H1 (cell line): ENCODE measurements at regions not wholly inside any gene's neighbourhood (a gene's known extent, or its start where the extent isn't known, plus 50 kb on each side); places are given as distances from the start of the nearest gene placed in this dataset.

Source experiments
- CTCF ChIA-PET: fragments of 300-600 bp; sonication (Branson Sonifier 250); formaldehyde crosslinking; loops from one replicate; lab custom pipeline; 2021; ENCODE audit not compliant: partially characterized antibody; lab: Charles Lee
- POLR2A ChIA-PET: fragments of 300-600 bp; sonication (Branson Sonifier 250); formaldehyde crosslinking; loops from one replicate; lab custom pipeline; 2021; ENCODE audit warnings: inconsistent platforms; ENCODE audit not compliant: partially characterized antibody; lab: Charles Lee
- DNase-seq, 2 experiments: peaks; one replicate each; pipeline versions ENCODE4 v3.0.0 to v3.0.0-alpha.2; 2010 to 2022; ENCODE audit warnings: low spot score in 2 of 2, low read depth in 1 of 2, mixed read lengths in 1 of 2
- FAIRE-seq: peaks from 2 replicates; lab custom pipeline; 2011; peaks lifted over from hg19 to GRCh38; lab: Jason Lieb, UNC
- H2AFZ ChIP-seq: 2 replicates; pipeline ENCODE4 v1.8.1; 2012; ENCODE audit warnings: low read length, inconsistent platforms
- H2AK5ac ChIP-seq: 2 replicates; pipeline ENCODE4 v1.6.1; 2013; ENCODE audit warnings: low read depth, low read length
- H2BK120ac ChIP-seq: replicated peaks from 2 replicates; pipeline ENCODE3; 2013; ENCODE audit warnings: low read depth, low read length, inconsistent platforms
- H2BK12ac ChIP-seq: 2 replicates; pipeline ENCODE4 v1.6.1; 2013; ENCODE audit warnings: low read depth, low read length
- H2BK15ac ChIP-seq: 2 replicates; pipeline ENCODE4 v1.6.1; 2013; ENCODE audit warnings: low read length
- H2BK20ac ChIP-seq: 2 replicates; pipeline ENCODE4 v1.6.1; 2013; ENCODE audit warnings: low read length
- H2BK5ac ChIP-seq: 2 replicates; pipeline ENCODE4 v1.6.1; 2013; ENCODE audit warnings: low read depth, low read length
- H3K14ac ChIP-seq: 2 replicates; pipeline ENCODE4 v1.6.1; 2013; ENCODE audit warnings: inconsistent platforms; ENCODE audit not compliant: insufficient read length
- H3K18ac ChIP-seq: 2 replicates; pipeline ENCODE4 v1.6.1; 2013; ENCODE audit warnings: low read length; ENCODE audit errors: extremely low read depth
- H3K23ac ChIP-seq: 2 replicates; pipeline ENCODE4 v1.6.1; 2013; ENCODE audit warnings: inconsistent platforms; ENCODE audit not compliant: insufficient read length
- H3K23me2 ChIP-seq: 2 replicates; pipeline ENCODE4 v1.6.1; 2013; ENCODE audit warnings: low read depth, low read length
- H3K27ac ChIP-seq: 2 replicates; pipeline ENCODE4 v1.6.1; 2011; ENCODE audit warnings: low read depth, low read length, inconsistent platforms
- H3K27me3 ChIP-seq, 4 experiments: replicated peaks in 1 of 4; 1 replicate in 1 of 4; 2 replicates in 3 of 4; pipeline versions ENCODE4 v1.6.1 to v1.8.1; 2011 to 2013; ENCODE audit warnings: low read length in 3 of 4, mild to moderate bottlenecking in 3 of 4, inconsistent platforms in 2 of 4, mixed read lengths in 2 of 4, moderate library complexity in 1 of 4; ENCODE audit not compliant: control insufficient read depth in 3 of 4, insufficient read depth in 3 of 4; ENCODE audit errors: extremely low read depth in 1 of 4
- H3K36me3 ChIP-seq, 4 experiments: 2 replicates each; pipeline versions ENCODE4 v1.6.1 to v1.8.1; 2011 to 2013; ENCODE audit warnings: mild to moderate bottlenecking in 4 of 4, low read length in 3 of 4, moderate library complexity in 2 of 4, control low read depth in 1 of 4, inconsistent platforms in 1 of 4; ENCODE audit not compliant: insufficient read depth in 4 of 4, control insufficient read depth in 2 of 4
- H3K4ac ChIP-seq: replicated peaks from 2 replicates; pipeline ENCODE3; 2013; ENCODE audit warnings: low read length, low read depth, mixed read lengths, inconsistent platforms; ENCODE audit not compliant: insufficient read length
- H3K4me1 ChIP-seq, 4 experiments: replicated peaks in 1 of 4; 1 replicate in 1 of 4; 2 replicates in 3 of 4; pipeline versions ENCODE4 v1.6.1 to v1.8.1; 2011 to 2013; ENCODE audit warnings: low read length in 3 of 4, inconsistent platforms in 2 of 4, mixed read lengths in 1 of 4; ENCODE audit not compliant: insufficient read depth in 4 of 4, control insufficient read depth in 3 of 4
- H3K4me2 ChIP-seq, 2 experiments: 2 replicates each; pipeline versions ENCODE4 v1.6.1 to v1.8.1; 2011 to 2013; ENCODE audit warnings: low read depth in 2 of 2, low read length in 2 of 2, control low read depth in 1 of 2, inconsistent platforms in 1 of 2, mild to moderate bottlenecking in 1 of 2; ENCODE audit not compliant: insufficient read depth in 1 of 2
- H3K4me3 ChIP-seq, 4 experiments: fragments of 200-600, 300-600 bp in 1 of 4; sonication (generic), shearing (Covaris generic), sonication (Bioruptor Twin) in 1 of 4; 2 replicates each; pipeline versions ENCODE4 v1.5.1 to v1.8.1; 2011 to 2016; ENCODE audit warnings: low read length in 4 of 4, low read depth in 3 of 4, control low read depth in 2 of 4, inconsistent platforms in 2 of 4, mild to moderate bottlenecking in 2 of 4, mixed read lengths in 1 of 4, moderate library complexity in 1 of 4; ENCODE audit not compliant: insufficient read depth in 2 of 4; ENCODE audit errors: extremely low read depth in 1 of 4
- H3K56ac ChIP-seq: replicated peaks from 2 replicates; pipeline ENCODE3; 2013; ENCODE audit warnings: low read depth, mild to moderate bottlenecking, mixed read lengths, low read length, inconsistent platforms; ENCODE audit not compliant: insufficient read length
- H3K79me1 ChIP-seq: 2 replicates; pipeline ENCODE4 v1.6.1; 2013; ENCODE audit warnings: low read depth, low read length, control low read depth
- H3K79me2 ChIP-seq, 2 experiments: 2 replicates each; pipeline versions ENCODE4 v1.6.1 to v1.8.1; 2012 to 2013; ENCODE audit warnings: low read length in 2 of 2, mild to moderate bottlenecking in 2 of 2, inconsistent platforms in 1 of 2; ENCODE audit not compliant: insufficient read depth in 2 of 2, control insufficient read depth in 1 of 2
- H3K9ac ChIP-seq, 4 experiments: replicated peaks in 1 of 4; 1 replicate in 1 of 4; 2 replicates in 3 of 4; pipeline versions ENCODE4 v1.6.1 to v1.8.1; 2011 to 2013; ENCODE audit warnings: low read depth in 3 of 4, low read length in 3 of 4, control low read depth in 2 of 4, mild to moderate bottlenecking in 2 of 4, moderate library complexity in 2 of 4, inconsistent platforms in 1 of 4; ENCODE audit errors: extremely low read depth in 1 of 4
- H3K9me3 ChIP-seq, 2 experiments: 2 replicates each; pipeline versions ENCODE4 v1.6.1 to v1.8.1; 2012 to 2013; ENCODE audit warnings: mild to moderate bottlenecking in 2 of 2, moderate library complexity in 2 of 2, control low read depth in 1 of 2, inconsistent platforms in 1 of 2, low read depth in 1 of 2, low read length in 1 of 2, mixed read lengths in 1 of 2; ENCODE audit not compliant: insufficient read depth in 2 of 2
- H4K20me1 ChIP-seq, 2 experiments: replicated peaks in 1 of 2; 2 replicates each; pipeline versions ENCODE3 to v1.8.1; 2011 to 2013; ENCODE audit warnings: inconsistent platforms in 2 of 2, low read length in 2 of 2, mild to moderate bottlenecking in 1 of 2; ENCODE audit not compliant: insufficient read depth in 2 of 2, control insufficient read depth in 1 of 2
- H4K5ac ChIP-seq: 2 replicates; pipeline ENCODE4 v1.6.1; 2013; ENCODE audit warnings: low read length, low read depth, mixed read lengths, inconsistent platforms; ENCODE audit not compliant: insufficient read length
- H4K8ac ChIP-seq: 2 replicates; pipeline ENCODE4 v1.8.0; 2013; ENCODE audit warnings: mild to moderate bottlenecking, moderate library complexity, low read length, inconsistent platforms; ENCODE audit not compliant: insufficient read depth; ENCODE audit errors: extremely low read depth
- H4K91ac ChIP-seq: replicated peaks from 2 replicates; pipeline ENCODE3; 2013; ENCODE audit warnings: low read length, mixed read lengths, inconsistent platforms; ENCODE audit not compliant: insufficient read length
- WGBS, 2 experiments: shearing (Covaris generic) in 1 of 2; methylation state at CpG; one replicate each; pipeline versions ENCODE4 v1.1.6 to v1.1.7; 2013 to 2015; ENCODE audit warnings: low lambda C conversion rate in 2 of 2, mixed read lengths in 2 of 2, inconsistent platforms in 1 of 2, low coverage in 1 of 2, missing lambda C conversion rate in 1 of 2; ENCODE audit not compliant: insufficient replicate concordance in 2 of 2, insufficient coverage in 1 of 2, insufficient read length in 1 of 2; ENCODE audit errors: extremely low coverage in 1 of 2, missing lambda C conversion rate in 1 of 2; 5-methylcytosine and 5-hydroxymethylcytosine counted together

GRCh38 chr5:57335092-57335660, 147.4 kb downstream of the ACTBL2 start:
- no peak overlapping the region for H3K27ac ChIP-seq
- H4K5ac ChIP-seq, result no peak overlapping the region
- H3K79me1 ChIP-seq, result no peaks in the 10 kb centered on the region
- no peak overlapping the region for H2BK15ac ChIP-seq
- no peak overlapping the region for H2BK12ac ChIP-seq
- FAIRE-seq (no peak), DNase-seq (no peak)
- H3K56ac ChIP-seq, result no peak overlapping the region
- no peak overlapping the region for H3K4me3 ChIP-seq
- H3K23me2 ChIP-seq, result no peaks in the 10 kb centered on the region
- H3K14ac ChIP-seq, result no peak overlapping the region
- no peak overlapping the region for H3K18ac ChIP-seq
- H4K91ac ChIP-seq, result no peak overlapping the region
- no peak overlapping the region for H3K4ac ChIP-seq
- ChIA-PET POLR2A (no interaction called here), CTCF (no interaction called here)
- H4K20me1 ChIP-seq, result no peaks in the 10 kb centered on the region
- H3K4me1 ChIP-seq, result no peaks in the 10 kb centered on the region
- no peaks in the 10 kb centered on the region for H3K27me3 ChIP-seq
- H3K23ac ChIP-seq, result no peak overlapping the region
- H2BK120ac ChIP-seq, result no peak overlapping the region
- H3K9me3 ChIP-seq, result no peaks in the 10 kb centered on the region
- H2AFZ ChIP-seq, result no peak overlapping the region
- no peaks in the 10 kb centered on the region for H3K79me2 ChIP-seq
- H3K36me3 ChIP-seq, result no peaks in the 10 kb centered on the region
- no peak overlapping the region for H3K9ac ChIP-seq
- H2BK20ac ChIP-seq, result no peak overlapping the region
- H4K8ac ChIP-seq, result no peak overlapping the region
- H2BK5ac ChIP-seq, result no peak overlapping the region
- 83% methylated on average over 1 of the region's 1 CpG; no CpG with 5 or more reads in 1 of the 2 experiments for WGBS, 2 experiments
- no peak overlapping the region for H3K4me2 ChIP-seq
- no peak overlapping the region for H2AK5ac ChIP-seq
